NCI-H226 (cell line): ENCODE measurements at regions not wholly inside any gene's neighbourhood (a gene's known extent, or its start where the extent isn't known, plus 50 kb on each side); places are given as distances from the start of the nearest gene placed in this dataset.
"Not testable (repeated sequence)": the region's sequence is repeated elsewhere in the genome, so short reads cannot be mapped to it uniquely, and the experiment has no call there.

ENCODE experiments used
- DNase-seq: peaks from one replicate; pipeline ENCODE4 v3.0.0-alpha.2; 2015

- not testable (repeated sequence) for DNase-seq
These were observed 53.1 kb upstream of the LPCAT1 start for GRCh38 chr5:1576851-1577250.

DNA sequence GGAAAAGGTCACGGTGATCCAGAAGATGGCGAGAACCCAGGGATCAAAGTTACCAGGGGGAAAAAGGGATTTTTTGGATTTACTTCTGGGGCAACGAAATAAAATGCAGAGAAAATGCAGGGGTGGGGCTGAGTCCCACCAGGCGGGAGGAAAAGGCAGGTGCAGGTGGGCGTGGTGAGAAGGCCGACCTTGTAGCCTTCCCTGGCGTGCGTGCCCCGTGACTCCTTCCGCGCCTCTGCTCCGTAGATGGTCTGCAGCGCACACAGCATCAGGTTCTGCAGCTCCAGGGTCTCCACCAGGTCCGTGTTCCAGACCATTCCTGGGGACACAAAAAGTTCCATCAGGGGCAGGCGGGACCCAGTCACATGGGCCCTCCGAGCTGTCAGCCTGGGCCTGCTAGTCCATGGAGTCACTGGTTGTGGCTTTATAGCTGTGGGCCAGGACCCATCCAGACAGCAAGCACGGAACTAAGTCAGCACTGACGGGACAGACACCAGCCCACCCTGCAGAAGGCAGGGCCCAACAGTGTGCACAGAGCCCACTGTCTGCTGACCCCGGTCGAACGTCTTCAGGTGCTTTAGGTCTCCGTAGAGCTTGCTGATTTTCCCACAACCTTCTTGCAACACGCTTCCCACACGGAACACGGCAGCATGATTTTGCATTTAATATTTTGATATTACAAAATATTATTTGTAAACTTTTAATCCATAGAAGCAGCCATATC is 52.4 kb upstream of the LPCAT1 start:
- not testable (repeated sequence) for DNase-seq

- DNase-seq, result not testable (repeated sequence)
These were observed 51.7 kb upstream of the LPCAT1 start for GRCh38 chr5:1575491-1575890.

DNA sequence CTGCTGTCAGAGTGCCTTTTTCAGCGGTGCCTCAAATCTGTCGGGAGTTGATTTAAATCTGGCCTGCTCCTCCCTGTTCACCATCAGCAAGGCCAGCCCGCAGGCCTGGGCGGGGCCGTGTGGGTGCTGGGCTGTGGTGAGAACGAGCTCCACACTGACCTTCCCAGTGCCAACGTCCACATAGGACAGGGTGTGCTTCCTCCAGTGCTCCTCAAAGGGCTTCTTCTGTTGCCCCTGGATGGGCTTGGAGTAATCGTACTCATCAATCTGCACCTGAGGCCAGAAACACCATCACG is 50.2 kb upstream of the LPCAT1 start:
- DNase-seq, result not testable (repeated sequence)

GRCh38 chr5:1573217-1574022 is 49.7 kb upstream of the LPCAT1 start:
- DNase-seq, result not testable (repeated sequence)
